PFSK-1 (cell line): ENCODE measurements at regions not wholly inside any gene's neighbourhood (a gene's known extent, or its start where the extent isn't known, plus 50 kb on each side); places are given as distances from the start of the nearest gene placed in this dataset.

Experiments used
- FOXP2 ChIP-seq: optimal IDR thresholded peaks from 2 replicates; pipeline ENCODE3; 2011; ENCODE audit warnings: borderline replicate concordance, control low read depth, inconsistent platforms; ENCODE audit not compliant: insufficient read depth; ENCODE audit errors: extremely low read length, extremely low read depth
- POLR2AphosphoS5 ChIP-seq: IDR thresholded peaks from 2 replicates; pipeline ENCODE4 v1.6.1; 2012; ENCODE audit warnings: low read depth, mild to moderate bottlenecking, control low read depth, low read length, moderate library complexity
- REST ChIP-seq, 2 experiments: IDR thresholded peaks; 2 replicates each; pipeline versions ENCODE4 v1.6.1 to v1.8.0; 2011 to 2012; ENCODE audit warnings: low read depth in 2 of 2, low read length in 2 of 2, control low read depth in 1 of 2, inconsistent platforms in 1 of 2, mild to moderate bottlenecking in 1 of 2, moderate library complexity in 1 of 2; ENCODE audit not compliant: insufficient read depth in 1 of 2
- SIN3A ChIP-seq: IDR thresholded peaks from 2 replicates; pipeline ENCODE4 v1.6.1; 2012; ENCODE audit warnings: mild to moderate bottlenecking, low read length, moderate library complexity, borderline replicate concordance; ENCODE audit not compliant: insufficient read depth
- TAF1 ChIP-seq: IDR thresholded peaks from 2 replicates; pipeline ENCODE4 v1.6.1; 2012; ENCODE audit warnings: low read length, control low read depth, borderline replicate concordance; ENCODE audit not compliant: insufficient read depth

- TF ChIP-seq TAF1 (no peak), FOXP2 (no peak), POLR2AphosphoS5 (no peak), REST (IDR thresholded peaks at IDR 0.05; ENCODE audit: insufficient read depth in 1 of 2, low read depth in 2 of 2, low read length in 2 of 2) (no peak), SIN3A (no peak)
Observed at GRCh38 chr6:23265270-23265669, 695.9 kb downstream of the HDGFL1 start.

GRCh38 chr6:23266536-23266935 is 697.2 kb downstream of the HDGFL1 start:
- TF ChIP-seq TAF1 (no peak), SIN3A (no peak), FOXP2 (no peak), REST (IDR thresholded peaks at IDR 0.05; ENCODE audit: insufficient read depth in 1 of 2, low read depth in 2 of 2, low read length in 2 of 2) (no peak), POLR2AphosphoS5 (no peak)

GRCh38 chr6:23267651-23268050 is 698.3 kb downstream of the HDGFL1 start:
- no peak for TF ChIP-seq FOXP2
- no peak for TF ChIP-seq TAF1
- TF ChIP-seq SIN3A: no peak
- TF ChIP-seq REST (IDR thresholded peaks at IDR 0.05; ENCODE audit: insufficient read depth in 1 of 2, low read depth in 2 of 2, low read length in 2 of 2): no peak
- no peak for TF ChIP-seq POLR2AphosphoS5

GRCh38 chr6:23268348-23268747 is 699.0 kb downstream of the HDGFL1 start:
- TF ChIP-seq SIN3A (no peak), FOXP2 (no peak), REST (IDR thresholded peaks at IDR 0.05; ENCODE audit: insufficient read depth in 1 of 2, low read depth in 2 of 2, low read length in 2 of 2) (no peak), POLR2AphosphoS5 (no peak), TAF1 (no peak)

GRCh38 chr6:23269436-23269835 is 700.1 kb downstream of the HDGFL1 start:
- TF ChIP-seq TAF1 (no peak), SIN3A (no peak), REST (IDR thresholded peaks at IDR 0.05; ENCODE audit: insufficient read depth in 1 of 2, low read depth in 2 of 2, low read length in 2 of 2) (no peak), FOXP2 (no peak), POLR2AphosphoS5 (no peak)
